Lower lobe of right lung (tissue), 2 donors: ENCODE measurements at regions not wholly inside any gene's neighbourhood (a gene's known extent, or its start where the extent isn't known, plus 50 kb on each side); places are given as distances from the start of the nearest gene placed in this dataset.

ENCODE experiments used
- ATAC-seq, 2 donors: fragments of 200-7000 bp; cut with Tn5 transposase; one replicate each; pipeline ENCODE4 v1.9.1; 2020 to 2022; ENCODE audit warnings: mild to moderate bottlenecking in 2 of 2, moderate library complexity in 2 of 2
- DNase-seq: peaks from one replicate; pipeline ENCODE4 v3.0.0-alpha.2; 2020
- H3K27ac ChIP-seq: fragments of 200-600 bp; one replicate; pipeline ENCODE4 v1.8.0; 2022
- H3K27me3 ChIP-seq: fragments of 200-600 bp; one replicate; pipeline ENCODE4 v1.8.0; 2022; ENCODE audit warnings: low read depth
- H3K36me3 ChIP-seq: fragments of 200-600 bp; one replicate; pipeline ENCODE4 v1.8.0; 2022; ENCODE audit warnings: mild to moderate bottlenecking
- H3K4me1 ChIP-seq: fragments of 200-600 bp; one replicate; pipeline ENCODE4 v1.8.0; 2022
- H3K4me3 ChIP-seq: fragments of 200-600 bp; one replicate; pipeline ENCODE4 v1.8.0; 2022; ENCODE audit warnings: mild to moderate bottlenecking
- H3K9me3 ChIP-seq: fragments of 200-600 bp; one replicate; pipeline ENCODE4 v1.8.0; 2022
- CTCF ChIP-seq: fragments of 200-600 bp; IDR thresholded peaks from one replicate; pipeline ENCODE4 v1.8.0; 2022; ENCODE audit warnings: antibody characterized with exemption, mild to moderate bottlenecking
- intact Hi-C: fragments of 100-400 bp; cut with DNase I; formaldehyde crosslinking; loops from one replicate; pipeline ENCODE4 v1.11.0; 2022
- donor health status: DM: no; HTN: yes; CAD: no; lungs with severe emphysema.

GRCh38 chrX:21174439-21174838 is 199.8 kb upstream of the CNKSR2 start:
- Histone ChIP-seq H3K4me3 (no peak overlapping the region), H3K27ac (no peak overlapping the region), H3K36me3 (no peaks in the 10 kb centered on the region), H3K4me1 (no peaks in the 10 kb centered on the region), H3K27me3 (no peaks in the 10 kb centered on the region), H3K9me3 (no peaks in the 10 kb centered on the region)
- no peak for DNase-seq
- ATAC-seq: no peak
- no peak for TF ChIP-seq CTCF
- intact Hi-C loops: no loop called here

- no peaks in the 10 kb centered on the region for H3K27me3 ChIP-seq
- no peaks in the 10 kb centered on the region for H3K4me1 ChIP-seq
- DNase-seq (no peak), ATAC-seq (peak; percentile 41 to 85)
- H3K9me3 ChIP-seq: no peaks in the 10 kb centered on the region
- TF ChIP-seq CTCF: no peak
- no peak overlapping the region for H3K27ac ChIP-seq
- H3K36me3 ChIP-seq: no peaks in the 10 kb centered on the region
- intact Hi-C loops: no loop called here
- no peak overlapping the region for H3K4me3 ChIP-seq
These were observed 197.2 kb upstream of the CNKSR2 start for GRCh38 chrX:21176921-21177571.

- Histone ChIP-seq H3K4me1 (no peaks in the 10 kb centered on the region), H3K27me3 (no peaks in the 10 kb centered on the region), H3K27ac (no peak overlapping the region), H3K36me3 (no peaks in the 10 kb centered on the region), H3K4me3 (no peak overlapping the region), H3K9me3 (no peaks in the 10 kb centered on the region)
- ATAC-seq (peak; percentile 67 to 83), DNase-seq (no peak)
- intact Hi-C loops: no loop called here
- no peak for TF ChIP-seq CTCF
These were observed 192.9 kb upstream of the CNKSR2 start for GRCh38 chrX:21181232-21181853.

GRCh38 chrX:21193196-21193595 is 181.0 kb upstream of the CNKSR2 start:
- intact Hi-C loops: no loop called here

GRCh38 chrX:21194526-21194925 is 179.7 kb upstream of the CNKSR2 start:
- Histone ChIP-seq H3K4me1 (no peaks in the 10 kb centered on the region), H3K36me3 (no peaks in the 10 kb centered on the region), H3K9me3 (no peaks in the 10 kb centered on the region), H3K4me3 (no peak overlapping the region), H3K27ac (no peak overlapping the region), H3K27me3 (no peaks in the 10 kb centered on the region)
- ATAC-seq (no peak), DNase-seq (no peak)
- intact Hi-C loops: no loop called here
- TF ChIP-seq CTCF: no peak

More at GRCh38 chrX:21193196-21193595, 181.0 kb upstream of the CNKSR2 start:
- H3K4me3 ChIP-seq: no peak overlapping the region
- H3K4me1 ChIP-seq: no peaks in the 10 kb centered on the region
- TF ChIP-seq CTCF: no peak
- H3K9me3 ChIP-seq: no peaks in the 10 kb centered on the region
- DNase-seq (no peak), ATAC-seq (no peak)
- no peaks in the 10 kb centered on the region for H3K36me3 ChIP-seq
- H3K27ac ChIP-seq: no peak overlapping the region
- no peaks in the 10 kb centered on the region for H3K27me3 ChIP-seq
